ENCODE measurements at regions not wholly inside any gene's neighbourhood (a gene's known extent, or its start where the extent isn't known, plus 50 kb on each side); places are given as distances from the start of the nearest gene placed in this dataset.

GRCh38 chr3:146889626-146890025, 284.5 kb upstream of the PLSCR5 start:
- H3K9me3 ChIP-seq, result no peaks in the 10 kb centered on the region

GRCh38 chr3:146888176-146888575, 283.0 kb upstream of the PLSCR5 start:
- H3K9me3 ChIP-seq, result no peaks in the 10 kb centered on the region
- no peak for DNase-seq
- no peaks in the 10 kb centered on the region for H3K36me3 ChIP-seq
- no peak overlapping the region for H3K27ac ChIP-seq
- no peak overlapping the region for H3K4me3 ChIP-seq (replicated peaks in 1 of 3)
- no peaks in the 10 kb centered on the region for H3K4me1 ChIP-seq
- 83 to 92% methylated on average over 4 of the region's 4 CpGs for WGBS, 2 donors
- intact Hi-C loops (cut with DNase I), result no loop called here
- H3K27me3 ChIP-seq, result no peaks in the 10 kb centered on the region
- TF ChIP-seq POLR2A (IDR thresholded peaks at IDR 0.05), result no peak
- TF ChIP-seq CTCF (IDR thresholded peaks at IDR 0.05), result no peak

More at GRCh38 chr3:146889626-146890025, 284.5 kb upstream of the PLSCR5 start:
- H3K27me3 ChIP-seq, result no peaks in the 10 kb centered on the region
- no peak overlapping the region for H3K27ac ChIP-seq
- H3K4me1 ChIP-seq, result no peaks in the 10 kb centered on the region
- no peak for TF ChIP-seq CTCF (IDR thresholded peaks at IDR 0.05)
- TF ChIP-seq POLR2A (IDR thresholded peaks at IDR 0.05), result no peak
- H3K36me3 ChIP-seq, result no peaks in the 10 kb centered on the region
- no peak for DNase-seq
- intact Hi-C loops (cut with DNase I), result no loop called here
- no peak overlapping the region for H3K4me3 ChIP-seq (replicated peaks in 1 of 3)
- 38 to 71% methylated on average over 1 of the region's 1 CpG for WGBS, 2 donors

- no peaks in the 10 kb centered on the region for H3K9me3 ChIP-seq
- WGBS, 2 donors, result 83 to 87% methylated on average over 4 of the region's 4 CpGs
- H3K4me3 ChIP-seq (replicated peaks in 1 of 3), result no peak overlapping the region
- no peak overlapping the region for H3K27ac ChIP-seq
- TF ChIP-seq POLR2A (IDR thresholded peaks at IDR 0.05), result no peak
- TF ChIP-seq CTCF (IDR thresholded peaks at IDR 0.05), result no peak
- DNase-seq, result no peak
- H3K27me3 ChIP-seq, result no peaks in the 10 kb centered on the region
- no peaks in the 10 kb centered on the region for H3K4me1 ChIP-seq
- intact Hi-C loops (cut with DNase I), result no loop called here
- H3K36me3 ChIP-seq, result no peaks in the 10 kb centered on the region
These were observed 279.6 kb upstream of the PLSCR5 start for GRCh38 chr3:146884721-146885120.

- H3K27ac ChIP-seq, result no peak overlapping the region
- H3K9me3 ChIP-seq, result no peaks in the 10 kb centered on the region
- intact Hi-C loops (cut with DNase I), result no loop called here
- no peak for DNase-seq
- WGBS, 2 donors, result 88 to 91% methylated on average over 2 of the region's 2 CpGs
- H3K27me3 ChIP-seq, result no peaks in the 10 kb centered on the region
- TF ChIP-seq POLR2A (IDR thresholded peaks at IDR 0.05) (no peak), CTCF (IDR thresholded peaks at IDR 0.05) (no peak)
- no peak overlapping the region for H3K4me3 ChIP-seq (replicated peaks in 1 of 3)
- H3K4me1 ChIP-seq, result no peaks in the 10 kb centered on the region
- no peaks in the 10 kb centered on the region for H3K36me3 ChIP-seq
These were observed 279.1 kb upstream of the PLSCR5 start for GRCh38 chr3:146884296-146884695.

- no peak for DNase-seq
- Histone ChIP-seq H3K4me3 (replicated peaks in 1 of 3) (no peak overlapping the region), H3K36me3 (no peaks in the 10 kb centered on the region), H3K27ac (no peak overlapping the region), H3K4me1 (no peaks in the 10 kb centered on the region), H3K27me3 (no peaks in the 10 kb centered on the region), H3K9me3 (no peaks in the 10 kb centered on the region)
- intact Hi-C loops (cut with DNase I), result no loop called here
- WGBS, 2 donors, result 13 to 19% methylated on average over 1 of the region's 1 CpG
- TF ChIP-seq POLR2A (IDR thresholded peaks at IDR 0.05) (no peak), CTCF (IDR thresholded peaks at IDR 0.05) (no peak)
These were observed 278.1 kb upstream of the PLSCR5 start for GRCh38 chr3:146883288-146883687.

Measured in thyroid gland (tissue), 4 donors.